ENCODE measurements at regions not wholly inside any gene's neighbourhood (a gene's known extent, or its start where the extent isn't known, plus 50 kb on each side); places are given as distances from the start of the nearest gene placed in this dataset.

GRCh38 chr13:88978607-88979006 lies 1307.4 kb downstream of the SLITRK5 start:
- Histone ChIP-seq H3K4me1 (no peaks in the 10 kb centered on the region), H3K27ac (no peak overlapping the region), H3K27me3 (no peaks in the 10 kb centered on the region), H3K9me3 (no peaks in the 10 kb centered on the region), H3K36me3 (no peaks in the 10 kb centered on the region), H3K4me3 (no peak overlapping the region)
- no peak for TF ChIP-seq CTCF (IDR thresholded peaks at IDR 0.05)
- no peak for TF ChIP-seq POLR2AphosphoS5 (IDR thresholded peaks at IDR 0.05; ENCODE audit: insufficient read depth in 1 of 2, low read depth in 1 of 2)
- no peak for TF ChIP-seq POLR2A (IDR thresholded peaks at IDR 0.05)
- no peak for DNase-seq (ENCODE audit: extremely low spot score in 2 of 2)
- intact Hi-C loops (cut with DNase I) = no loop called here

GRCh38 chr13:88979465-88980175 lies 1308.4 kb downstream of the SLITRK5 start:
- DNase-seq (ENCODE audit: extremely low spot score in 2 of 2) = no peak
- Histone ChIP-seq H3K9me3 (no peaks in the 10 kb centered on the region), H3K27me3 (no peaks in the 10 kb centered on the region), H3K4me1 (no peaks in the 10 kb centered on the region), H3K4me3 (no peak overlapping the region), H3K27ac (no peak overlapping the region), H3K36me3 (no peaks in the 10 kb centered on the region)
- TF ChIP-seq POLR2AphosphoS5 (IDR thresholded peaks at IDR 0.05; ENCODE audit: insufficient read depth in 1 of 2, low read depth in 1 of 2) = no peak
- no peak for TF ChIP-seq CTCF (IDR thresholded peaks at IDR 0.05)
- TF ChIP-seq POLR2A (IDR thresholded peaks at IDR 0.05) = no peak
- intact Hi-C loops (cut with DNase I) = no loop called here

- TF ChIP-seq POLR2A (IDR thresholded peaks at IDR 0.05) (no peak), POLR2AphosphoS5 (IDR thresholded peaks at IDR 0.05; ENCODE audit: insufficient read depth in 1 of 2, low read depth in 1 of 2) (no peak), CTCF (IDR thresholded peaks at IDR 0.05) (no peak)
- intact Hi-C loops (cut with DNase I) = no loop called here
- no peak overlapping the region for H3K4me3 ChIP-seq
Measured at GRCh38 chr13:89003656-89004055, 1332.5 kb downstream of the SLITRK5 start.

GRCh38 chr13:89011615-89012014 lies 1340.4 kb downstream of the SLITRK5 start:
- Histone ChIP-seq H3K36me3 (no peaks in the 10 kb centered on the region), H3K9me3 (no peaks in the 10 kb centered on the region), H3K27ac (no peak overlapping the region), H3K4me3 (no peak overlapping the region), H3K27me3 (no peaks in the 10 kb centered on the region), H3K4me1 (no peaks in the 10 kb centered on the region)
- TF ChIP-seq POLR2AphosphoS5 (IDR thresholded peaks at IDR 0.05; ENCODE audit: insufficient read depth in 1 of 2, low read depth in 1 of 2) (no peak), POLR2A (IDR thresholded peaks at IDR 0.05) (no peak), CTCF (IDR thresholded peaks at IDR 0.05) (no peak)
- DNase-seq (ENCODE audit: extremely low spot score in 2 of 2) = no peak
- intact Hi-C loops (cut with DNase I) = no loop called here

More at GRCh38 chr13:89003656-89004055, 1332.5 kb downstream of the SLITRK5 start:
- Histone ChIP-seq H3K27ac (no peak overlapping the region), H3K36me3 (no peaks in the 10 kb centered on the region), H3K4me1 (no peaks in the 10 kb centered on the region), H3K27me3 (no peaks in the 10 kb centered on the region), H3K9me3 (no peaks in the 10 kb centered on the region)
- no peak for DNase-seq (ENCODE audit: extremely low spot score in 2 of 2)

- H3K9me3 ChIP-seq = no peaks in the 10 kb centered on the region
- no peaks in the 10 kb centered on the region for H3K4me1 ChIP-seq
- intact Hi-C loops (cut with DNase I) = no loop called here
- H3K36me3 ChIP-seq = no peaks in the 10 kb centered on the region
- H3K4me3 ChIP-seq = no peak overlapping the region
- TF ChIP-seq POLR2A (IDR thresholded peaks at IDR 0.05) = no peak
- TF ChIP-seq CTCF (IDR thresholded peaks at IDR 0.05) = no peak
- TF ChIP-seq POLR2AphosphoS5 (IDR thresholded peaks at IDR 0.05; ENCODE audit: insufficient read depth in 1 of 2, low read depth in 1 of 2) = no peak
- DNase-seq (ENCODE audit: extremely low spot score in 2 of 2) = no peak
- H3K27me3 ChIP-seq = no peaks in the 10 kb centered on the region
- H3K27ac ChIP-seq = no peak overlapping the region
Measured at GRCh38 chr13:89027694-89028306, 1356.6 kb downstream of the SLITRK5 start.

Data from vagina (tissue), 2 donors.